ENCODE measurements at regions not wholly inside any gene's neighbourhood (a gene's known extent, or its start where the extent isn't known, plus 50 kb on each side); places are given as distances from the start of the nearest gene placed in this dataset.

DNA sequence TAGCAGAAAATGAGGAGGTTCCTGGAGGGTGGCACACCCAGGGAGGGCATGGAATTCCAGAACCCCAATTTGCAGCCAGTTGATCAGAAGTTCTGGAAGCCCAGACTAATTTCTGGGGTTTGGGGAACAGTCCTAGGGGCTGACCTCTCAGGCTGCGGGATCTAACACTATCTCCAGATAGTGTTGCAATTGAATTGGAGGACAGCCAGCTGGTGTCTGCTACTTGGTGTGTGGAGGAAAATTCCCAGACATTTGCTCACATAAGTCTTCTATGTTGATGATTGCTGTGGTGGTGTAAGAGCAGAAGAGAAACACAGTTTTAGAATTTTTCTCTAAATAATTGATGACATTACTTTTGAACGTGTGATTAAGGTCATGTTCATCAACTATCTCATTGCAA is 154.3 kb upstream of the RNPC3 start:
- no peaks in the 10 kb centered on the region for H3K9me3 ChIP-seq
- no peaks in the 10 kb centered on the region for H3K27me3 ChIP-seq
- intact Hi-C loops (cut with DNase I): no loop called here
- no peak overlapping the region for H3K27ac ChIP-seq
- no peak for DNase-seq
- no peak overlapping the region for H3K4me3 ChIP-seq
- WGBS, 2 donors: 29 to 49% methylated on average over 1 to 2 of the region's 2 CpGs
- no peaks in the 10 kb centered on the region for H3K4me1 ChIP-seq
- no peaks in the 10 kb centered on the region for H3K36me3 ChIP-seq
- TF ChIP-seq, protein P1, sequence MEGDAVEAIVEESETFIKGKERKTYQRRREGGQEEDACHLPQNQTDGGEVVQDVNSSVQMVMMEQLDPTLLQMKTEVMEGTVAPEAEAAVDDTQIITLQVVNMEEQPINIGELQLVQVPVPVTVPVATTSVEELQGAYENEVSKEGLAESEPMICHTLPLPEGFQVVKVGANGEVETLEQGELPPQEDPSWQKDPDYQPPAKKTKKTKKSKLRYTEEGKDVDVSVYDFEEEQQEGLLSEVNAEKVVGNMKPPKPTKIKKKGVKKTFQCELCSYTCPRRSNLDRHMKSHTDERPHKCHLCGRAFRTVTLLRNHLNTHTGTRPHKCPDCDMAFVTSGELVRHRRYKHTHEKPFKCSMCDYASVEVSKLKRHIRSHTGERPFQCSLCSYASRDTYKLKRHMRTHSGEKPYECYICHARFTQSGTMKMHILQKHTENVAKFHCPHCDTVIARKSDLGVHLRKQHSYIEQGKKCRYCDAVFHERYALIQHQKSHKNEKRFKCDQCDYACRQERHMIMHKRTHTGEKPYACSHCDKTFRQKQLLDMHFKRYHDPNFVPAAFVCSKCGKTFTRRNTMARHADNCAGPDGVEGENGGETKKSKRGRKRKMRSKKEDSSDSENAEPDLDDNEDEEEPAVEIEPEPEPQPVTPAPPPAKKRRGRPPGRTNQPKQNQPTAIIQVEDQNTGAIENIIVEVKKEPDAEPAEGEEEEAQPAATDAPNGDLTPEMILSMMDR (IDR thresholded peaks at IDR 0.05): no peak
- no peak for TF ChIP-seq POLR2A (IDR thresholded peaks at IDR 0.05)

DNA sequence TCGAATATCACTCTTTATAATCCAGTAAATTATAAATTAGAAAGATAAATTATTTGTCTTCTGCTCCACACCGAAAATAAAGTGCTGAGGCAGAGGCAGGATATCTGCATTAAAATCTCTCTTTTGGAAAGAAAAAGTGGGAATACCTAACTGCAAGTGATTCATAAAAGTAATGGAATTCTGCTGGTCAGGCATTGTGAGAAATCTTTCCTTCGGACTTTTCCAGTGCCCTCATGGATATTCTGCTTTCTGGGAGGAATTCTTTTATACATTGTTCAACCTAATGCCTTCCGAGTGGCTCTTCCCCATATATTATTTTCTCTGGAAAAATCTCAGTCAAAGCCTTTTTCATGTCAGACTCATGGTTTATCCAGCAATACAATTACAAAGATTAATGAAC is 158.3 kb upstream of the RNPC3 start:
- Histone ChIP-seq H3K27ac (no peak overlapping the region), H3K4me3 (no peak overlapping the region), H3K4me1 (no peaks in the 10 kb centered on the region), H3K36me3 (no peaks in the 10 kb centered on the region), H3K27me3 (no peaks in the 10 kb centered on the region), H3K9me3 (no peaks in the 10 kb centered on the region)
- intact Hi-C loops (cut with DNase I): no loop called here
- DNase-seq: no peak
- TF ChIP-seq POLR2A (IDR thresholded peaks at IDR 0.05): no peak
- TF ChIP-seq, protein P1 (IDR thresholded peaks at IDR 0.05): no peak
- WGBS, 2 donors: 58 to 62% methylated on average over 4 of the region's 4 CpGs

DNA sequence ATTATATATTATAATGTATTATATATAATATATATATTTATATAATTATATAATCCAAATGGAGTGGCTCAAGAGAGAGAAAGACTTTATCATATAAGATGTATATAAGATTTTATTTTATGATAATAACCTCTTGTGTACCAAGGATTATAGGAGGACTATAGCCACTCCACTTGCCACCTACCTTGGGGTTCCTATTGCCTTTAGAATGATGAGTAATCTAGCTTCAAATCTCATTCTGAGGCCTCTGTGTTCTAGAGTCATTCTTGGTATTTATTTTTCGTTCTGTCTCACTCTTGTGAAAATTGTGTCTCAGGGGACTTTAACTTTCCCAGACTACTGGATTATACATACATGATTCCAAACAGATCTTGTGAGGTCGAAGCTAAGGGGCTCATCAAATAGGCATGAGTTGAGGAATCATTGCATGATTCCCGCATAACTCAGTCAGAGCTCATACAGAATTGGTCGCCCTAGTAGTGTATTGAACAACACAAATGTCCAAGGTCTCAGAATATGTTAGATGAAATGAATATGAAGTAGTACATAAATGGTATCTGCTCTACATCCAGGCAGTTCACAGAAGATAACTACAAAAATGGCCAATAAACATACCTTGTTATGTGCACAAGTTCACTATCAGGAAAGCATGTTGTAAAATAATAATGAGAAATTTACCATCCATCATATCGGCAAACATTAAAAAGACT is 159.5 kb upstream of the RNPC3 start:
- no peak for DNase-seq
- no peak overlapping the region for H3K27ac ChIP-seq
- no peaks in the 10 kb centered on the region for H3K9me3 ChIP-seq
- 82 to 86% methylated on average over 5 of the region's 5 CpGs for WGBS, 2 donors
- H3K27me3 ChIP-seq: no peaks in the 10 kb centered on the region
- H3K4me3 ChIP-seq: no peak overlapping the region
- intact Hi-C loops (cut with DNase I): no loop called here
- TF ChIP-seq POLR2A (IDR thresholded peaks at IDR 0.05): no peak
- TF ChIP-seq, protein P1 (IDR thresholded peaks at IDR 0.05): no peak
- H3K36me3 ChIP-seq: no peaks in the 10 kb centered on the region
- no peaks in the 10 kb centered on the region for H3K4me1 ChIP-seq

DNA sequence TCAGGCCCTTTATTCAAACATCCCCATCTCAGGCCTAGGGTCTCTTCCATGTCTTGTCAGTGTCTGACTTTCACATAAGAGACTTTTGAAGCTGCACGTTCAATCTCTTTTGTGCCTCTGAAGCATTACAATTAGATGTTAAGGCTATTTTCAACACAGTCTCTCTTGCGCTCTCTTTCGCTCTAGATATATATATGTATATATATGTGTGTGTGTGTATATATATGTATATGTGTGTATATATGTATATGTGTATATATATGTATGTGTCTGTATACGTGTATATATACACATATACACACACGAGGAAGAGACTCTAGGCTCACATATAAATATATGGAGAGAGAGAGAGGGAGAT is 162.5 kb upstream of the RNPC3 start:
- no peak for DNase-seq
- no peak overlapping the region for H3K4me3 ChIP-seq
- H3K9me3 ChIP-seq: no peaks in the 10 kb centered on the region
- TF ChIP-seq, protein P1 (IDR thresholded peaks at IDR 0.05): no peak
- no peak for TF ChIP-seq POLR2A (IDR thresholded peaks at IDR 0.05)
- WGBS, 2 donors: 91 to 92% methylated on average over 5 of the region's 5 CpGs
- H3K27ac ChIP-seq: no peak overlapping the region
- H3K36me3 ChIP-seq: no peaks in the 10 kb centered on the region
- H3K27me3 ChIP-seq: no peaks in the 10 kb centered on the region
- intact Hi-C loops (cut with DNase I): no loop called here
- no peaks in the 10 kb centered on the region for H3K4me1 ChIP-seq

DNA sequence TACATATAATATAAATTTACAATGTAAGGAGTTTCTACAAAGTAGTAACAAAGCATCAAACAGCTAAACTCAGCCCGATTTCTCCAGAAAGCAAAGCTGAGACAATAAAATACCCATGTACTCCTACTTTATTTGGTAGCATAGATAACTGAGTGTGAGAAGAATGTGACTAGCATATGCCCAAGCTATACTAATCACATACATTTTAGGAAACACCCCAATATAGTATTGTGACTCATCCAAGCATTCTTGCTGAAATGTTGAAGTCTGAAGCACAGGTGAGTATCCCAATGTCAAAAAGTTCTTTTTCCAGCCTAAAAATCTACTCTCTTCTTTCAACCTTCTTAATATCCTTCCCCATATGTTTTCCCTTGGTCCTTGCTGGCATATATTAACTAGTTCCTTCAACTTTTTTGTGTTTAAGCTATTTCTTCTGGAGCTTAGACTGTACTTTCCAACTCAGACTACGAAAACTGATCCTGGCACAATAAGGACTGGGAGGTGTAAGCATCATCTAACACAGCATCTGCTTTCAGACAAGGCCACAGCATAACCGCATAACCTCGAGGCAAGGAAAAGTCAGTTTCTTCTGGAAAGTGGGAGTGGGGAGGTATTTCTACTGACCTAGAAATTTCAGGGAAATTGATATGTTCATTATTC is 163.0 kb upstream of the RNPC3 start:
- no peaks in the 10 kb centered on the region for H3K27me3 ChIP-seq
- no peaks in the 10 kb centered on the region for H3K9me3 ChIP-seq
- no peak for DNase-seq
- TF ChIP-seq, protein P1 (IDR thresholded peaks at IDR 0.05): no peak
- TF ChIP-seq POLR2A (IDR thresholded peaks at IDR 0.05): no peak
- H3K36me3 ChIP-seq: no peaks in the 10 kb centered on the region
- no peak overlapping the region for H3K4me3 ChIP-seq
- no peak overlapping the region for H3K27ac ChIP-seq
- WGBS, 2 donors: 82 to 95% methylated on average over 4 of the region's 4 CpGs
- no peaks in the 10 kb centered on the region for H3K4me1 ChIP-seq
- intact Hi-C loops (cut with DNase I): no loop called here
